GM19035 (cell line): ENCODE measurements at regions not wholly inside any gene's neighbourhood (a gene's known extent, or its start where the extent isn't known, plus 50 kb on each side); places are given as distances from the start of the nearest gene placed in this dataset.

Experiments used
- ATAC-seq: cut with Tn5 transposase; IDR thresholded peaks from one replicate; pipeline ENCODE4 v1.9.1; 2021; ENCODE audit not compliant: unreplicated experiment

DNA sequence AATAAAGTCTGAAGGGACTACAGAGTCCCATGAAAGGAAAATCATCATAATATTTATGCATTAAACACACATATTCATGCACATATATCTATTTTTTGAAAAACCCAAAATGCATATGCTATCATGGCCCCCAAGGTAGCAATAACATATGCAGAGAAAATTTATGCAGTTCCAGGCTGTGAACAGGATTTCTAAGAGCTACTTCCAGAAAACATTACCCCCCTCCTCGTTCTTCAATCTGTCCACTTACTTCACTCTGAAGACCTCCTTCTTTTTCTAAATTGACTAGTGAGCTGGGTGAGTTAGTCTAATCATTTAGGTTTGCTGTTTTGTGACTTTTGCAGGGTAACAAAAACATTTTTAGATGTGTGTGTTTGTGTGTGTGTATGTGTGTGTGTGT lies 376.4 kb upstream of the ZEB2 start:
- ATAC-seq, result no peak

DNA sequence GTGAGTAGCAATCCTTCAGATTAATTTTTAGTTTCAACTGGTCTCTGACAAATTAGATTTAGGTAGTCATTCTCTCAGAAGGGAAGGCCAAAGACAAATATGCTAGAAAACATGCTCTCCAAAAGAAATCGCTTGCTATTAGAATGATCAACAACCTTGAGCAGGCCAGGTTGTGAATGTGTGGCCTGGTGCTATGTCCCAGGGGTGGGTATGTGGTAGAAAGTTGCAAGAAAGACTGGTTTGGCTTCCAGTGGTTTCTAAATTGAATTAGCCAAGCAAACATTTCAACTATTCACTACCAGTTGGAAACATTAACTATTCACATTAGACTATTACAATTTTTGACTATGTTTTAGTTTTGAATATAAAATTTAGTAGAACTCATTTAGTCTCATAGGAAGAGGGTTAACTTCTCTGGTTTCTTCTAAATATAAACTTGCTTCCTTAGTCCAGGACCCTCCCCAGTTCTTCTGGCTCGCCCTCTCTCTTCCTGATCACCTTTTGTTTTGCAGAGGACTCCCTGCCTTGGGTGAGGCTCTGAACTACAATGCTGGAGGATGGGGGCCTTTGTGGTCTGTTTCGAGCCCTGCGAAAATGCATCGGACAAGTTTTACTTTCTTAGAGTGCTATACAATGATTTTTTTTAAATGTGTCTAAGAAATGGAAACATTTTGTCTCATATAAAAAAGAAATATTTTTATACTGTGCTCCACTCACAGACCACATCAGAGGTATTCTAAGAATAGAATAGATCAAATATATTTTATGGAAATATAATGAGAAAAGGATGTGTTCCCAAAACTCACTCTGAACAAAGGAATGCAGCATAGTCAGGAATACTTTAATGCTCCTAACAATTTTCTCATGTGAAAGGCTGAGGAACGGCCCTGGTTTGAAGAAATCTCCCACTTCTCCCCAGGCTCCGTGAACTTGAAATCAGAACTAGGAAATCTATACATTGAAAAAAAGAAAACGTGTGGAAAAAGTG lies 375.0 kb upstream of the ZEB2 start:
- no peak for ATAC-seq

DNA sequence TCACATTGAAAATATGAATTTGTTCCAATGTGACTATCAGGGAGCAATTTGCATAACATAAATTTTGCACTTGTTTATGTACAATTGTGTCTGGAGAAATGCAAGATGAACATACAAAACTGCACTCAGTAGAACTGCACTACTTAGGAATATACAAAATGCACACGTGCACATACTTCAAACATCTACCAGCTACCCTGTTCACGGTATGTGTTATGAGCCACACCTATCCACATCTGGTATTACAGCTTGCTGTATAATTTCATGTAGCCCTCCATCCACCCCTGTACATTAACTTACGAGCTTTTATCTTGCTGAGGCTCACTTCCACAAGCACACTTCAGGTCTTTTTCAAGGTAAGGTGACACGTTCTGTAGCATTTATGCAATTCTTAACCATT lies 373.5 kb upstream of the ZEB2 start:
- ATAC-seq, result no peak

DNA sequence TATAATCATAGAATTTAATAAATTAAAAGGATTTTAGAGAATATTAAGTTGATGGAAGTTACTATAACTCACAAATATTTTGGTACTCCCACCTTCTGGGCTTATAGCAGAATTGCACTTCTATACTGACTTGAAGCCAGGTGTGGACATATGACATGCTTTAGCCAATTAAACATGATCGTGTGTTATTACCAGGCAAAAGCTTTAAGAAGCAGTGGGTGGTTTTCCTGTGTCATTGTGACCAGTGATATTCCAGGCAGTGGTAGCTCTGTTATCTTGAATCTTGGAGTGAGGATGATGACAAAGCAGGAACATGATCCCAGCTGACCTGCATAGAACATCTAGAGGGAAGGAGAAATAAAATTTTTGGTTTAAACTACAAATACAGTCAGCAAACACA lies 370.9 kb upstream of the ZEB2 start:
- ATAC-seq, result no peak

DNA sequence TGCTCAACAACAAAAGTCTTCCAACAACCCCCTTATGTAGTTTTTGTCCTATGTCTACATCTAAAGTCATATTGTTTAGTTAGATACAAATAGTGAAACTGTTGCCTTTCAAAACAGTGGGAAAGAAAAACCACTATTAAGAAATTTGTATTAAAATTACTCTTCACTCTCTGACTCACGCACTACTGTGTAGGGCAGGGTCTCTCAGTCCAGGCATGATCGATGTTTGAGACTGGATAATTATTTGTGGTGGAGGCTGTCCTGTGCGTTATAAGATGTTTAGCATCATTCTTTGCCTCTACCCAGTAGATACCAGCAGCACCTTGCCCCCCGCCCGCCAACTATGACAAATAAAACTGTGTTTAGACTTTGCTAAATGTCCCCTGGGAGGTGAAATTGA lies 369.4 kb upstream of the ZEB2 start:
- ATAC-seq, result no peak

DNA sequence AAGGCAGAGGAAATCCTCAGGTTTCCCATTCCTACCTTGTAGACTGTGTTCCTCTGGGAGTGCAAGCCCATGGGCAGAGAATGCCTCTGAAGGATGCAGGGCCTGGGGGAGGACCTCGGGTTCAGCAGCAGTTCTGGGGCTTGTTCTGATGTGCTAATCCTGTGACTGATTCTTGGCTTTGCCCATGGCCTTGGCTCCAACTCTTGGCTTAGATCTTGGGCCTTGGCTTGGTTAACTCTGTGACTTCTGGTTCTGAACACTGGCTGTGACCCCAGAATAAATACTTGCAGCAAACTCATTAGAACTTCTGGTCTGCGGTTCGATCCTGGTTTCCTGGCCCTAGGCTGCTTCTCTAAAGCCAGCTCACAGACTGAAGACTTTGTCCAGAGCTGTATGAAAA lies 366.9 kb upstream of the ZEB2 start:
- ATAC-seq, result no peak

DNA sequence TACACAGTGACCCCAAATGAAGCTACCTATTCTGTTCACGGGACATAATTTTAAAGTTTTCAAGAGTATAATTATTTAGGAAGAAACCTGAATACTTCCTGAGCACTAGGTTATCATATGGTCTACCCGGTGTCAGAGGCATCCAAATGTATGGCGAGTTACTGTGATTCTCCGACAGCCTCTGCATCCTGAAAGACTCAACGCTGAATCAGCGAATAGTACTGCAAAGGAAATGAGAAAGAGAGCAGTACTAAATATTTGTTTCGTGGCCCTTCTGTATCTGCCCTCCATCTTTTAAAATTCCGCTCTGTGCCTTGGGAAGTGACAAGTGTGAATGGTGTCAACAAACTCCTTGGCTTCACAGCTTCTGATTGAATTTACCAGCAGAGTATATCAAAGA lies 358.0 kb upstream of the ZEB2 start:
- no peak for ATAC-seq

DNA sequence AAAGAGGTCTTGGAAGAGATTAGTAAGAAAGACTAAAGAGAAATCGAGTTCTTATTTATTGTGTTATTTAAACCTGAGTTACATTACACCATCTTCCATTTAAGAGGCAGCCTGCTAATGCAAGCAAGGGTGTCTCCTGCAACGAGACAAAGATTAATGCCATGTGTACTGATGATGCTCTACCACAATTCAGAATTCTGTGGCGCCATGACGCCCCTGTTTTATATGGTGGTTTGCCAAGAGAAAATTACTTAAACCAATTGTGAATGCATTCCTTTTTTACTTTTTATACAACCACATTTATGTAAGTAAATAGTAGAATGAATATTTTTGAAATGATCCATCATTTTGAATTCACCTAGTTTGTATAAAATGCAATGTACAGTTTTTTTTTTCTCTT lies 356.1 kb upstream of the ZEB2 start:
- ATAC-seq, result no peak

DNA sequence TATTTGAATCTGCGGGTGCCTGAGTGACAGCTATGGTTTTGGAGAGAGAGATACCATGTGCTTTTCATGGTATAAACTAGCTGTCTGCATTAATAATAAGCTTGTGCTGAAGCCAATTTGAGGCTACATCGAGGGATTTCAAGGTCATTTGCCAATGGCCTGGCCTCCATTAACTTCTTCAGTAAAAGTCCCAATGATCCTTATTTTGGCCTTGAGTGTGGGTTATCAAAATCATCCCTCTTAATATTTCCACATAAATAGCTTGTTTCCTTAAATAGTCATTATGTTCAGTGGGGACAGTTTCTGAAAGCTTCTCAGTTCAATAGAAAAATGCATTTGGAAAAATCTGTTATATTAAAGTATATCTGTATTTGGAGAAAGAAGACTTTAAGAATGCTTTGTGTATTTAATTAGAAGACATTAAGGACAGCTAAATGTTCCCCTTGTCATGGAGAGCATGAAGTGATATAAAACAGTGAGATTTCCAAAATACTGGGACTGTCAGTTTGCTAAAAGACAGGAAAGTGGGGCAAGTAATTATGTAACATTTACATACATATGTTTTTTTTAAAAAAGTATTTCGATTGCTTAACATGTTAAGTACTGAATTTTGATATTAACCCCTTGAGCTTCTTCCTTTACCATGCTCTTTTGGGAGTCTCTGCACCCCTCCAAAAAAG lies 355.5 kb upstream of the ZEB2 start:
- no peak for ATAC-seq

DNA sequence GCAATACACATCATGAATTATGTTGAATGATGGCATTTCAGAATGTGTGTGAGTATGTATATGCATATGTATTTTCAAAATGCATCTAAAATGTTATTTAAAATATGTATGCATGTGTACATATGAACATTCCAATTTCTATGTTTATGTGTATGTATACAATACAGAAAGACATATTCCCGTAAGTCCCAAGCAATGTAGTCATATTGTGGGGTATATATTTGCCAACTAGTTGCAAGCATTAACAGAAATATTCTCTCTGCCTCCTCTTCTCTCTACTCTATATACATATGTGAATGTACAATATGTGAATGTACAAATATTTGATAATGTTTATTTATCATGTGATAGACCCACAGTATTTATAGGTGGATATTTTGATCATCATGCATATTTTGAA lies 345.8 kb upstream of the ZEB2 start:
- no peak for ATAC-seq

DNA sequence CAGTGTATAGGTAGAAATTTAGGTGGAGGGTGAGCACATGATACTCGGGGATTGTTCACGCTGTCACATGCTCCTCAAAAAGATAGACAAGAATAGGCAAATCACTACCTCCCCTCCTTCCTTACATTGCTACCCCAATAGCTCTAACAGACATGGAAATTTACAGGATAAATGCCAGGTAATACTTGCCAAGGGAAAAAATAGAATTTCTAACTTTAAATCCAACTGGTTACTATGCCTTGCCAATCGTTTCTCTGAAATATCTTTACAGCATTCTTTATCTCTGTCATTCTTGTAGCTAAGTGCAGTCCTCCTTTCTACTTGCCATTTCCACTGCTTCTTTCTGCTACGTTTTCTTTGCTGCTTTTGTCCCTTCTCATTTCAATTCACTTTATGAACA lies 339.8 kb upstream of the ZEB2 start:
- no peak for ATAC-seq

DNA sequence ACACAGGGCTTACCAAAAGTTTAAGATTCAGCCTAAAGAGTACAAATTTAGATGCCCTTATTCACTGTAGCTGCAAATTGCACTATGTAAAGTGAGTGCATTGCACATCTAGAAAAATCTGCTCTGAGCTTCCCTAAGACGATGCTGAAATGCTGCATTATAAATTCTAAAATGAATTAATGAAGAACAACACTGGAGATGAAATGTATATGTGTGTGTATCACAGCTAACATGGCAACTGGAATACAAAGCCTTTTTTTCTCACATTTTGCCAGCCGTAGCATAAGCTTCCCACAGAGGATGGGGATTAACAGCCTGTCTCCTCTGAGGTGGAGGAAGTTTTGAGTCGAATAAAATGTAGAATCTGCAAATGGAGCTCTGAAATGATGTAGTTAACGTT lies 338.3 kb upstream of the ZEB2 start:
- no peak for ATAC-seq

DNA sequence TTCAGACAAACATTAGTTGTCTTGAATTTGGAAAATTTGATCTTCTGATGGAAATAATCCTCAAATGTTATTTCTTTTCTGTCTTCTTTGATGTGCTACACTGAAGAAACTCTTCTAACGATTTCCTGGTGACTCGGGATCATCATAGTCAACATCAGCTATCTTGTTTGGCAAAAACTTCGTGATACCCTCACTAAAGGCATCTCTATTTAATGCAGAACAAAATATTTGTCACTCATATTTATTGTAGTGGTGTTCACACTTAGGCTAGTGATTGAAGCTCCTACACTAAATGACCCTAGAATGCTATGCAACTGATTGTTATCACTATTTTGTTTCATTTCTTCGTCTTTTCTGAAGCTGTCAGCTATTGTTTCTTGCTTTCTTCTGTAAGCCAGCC lies 334.7 kb upstream of the ZEB2 start:
- no peak for ATAC-seq

DNA sequence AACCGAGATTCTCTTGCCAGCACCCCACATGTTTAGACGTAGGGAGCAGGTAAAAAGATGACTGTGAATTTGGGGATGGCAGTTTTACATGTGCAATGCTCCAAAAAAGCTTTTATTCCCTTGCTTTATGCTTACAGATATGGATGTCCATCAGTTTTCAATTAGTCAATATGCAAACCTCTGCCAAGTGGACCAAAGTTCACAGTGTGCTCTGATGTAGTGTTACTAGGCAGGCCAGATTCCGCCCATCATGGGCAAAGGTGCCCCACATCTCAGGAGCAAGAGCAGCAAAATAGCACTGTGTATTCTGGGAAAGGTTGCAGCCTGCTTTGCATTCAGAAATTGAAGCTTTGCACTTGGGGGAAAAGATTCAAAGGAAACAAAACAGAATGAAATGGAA lies 329.7 kb upstream of the ZEB2 start:
- no peak for ATAC-seq

DNA sequence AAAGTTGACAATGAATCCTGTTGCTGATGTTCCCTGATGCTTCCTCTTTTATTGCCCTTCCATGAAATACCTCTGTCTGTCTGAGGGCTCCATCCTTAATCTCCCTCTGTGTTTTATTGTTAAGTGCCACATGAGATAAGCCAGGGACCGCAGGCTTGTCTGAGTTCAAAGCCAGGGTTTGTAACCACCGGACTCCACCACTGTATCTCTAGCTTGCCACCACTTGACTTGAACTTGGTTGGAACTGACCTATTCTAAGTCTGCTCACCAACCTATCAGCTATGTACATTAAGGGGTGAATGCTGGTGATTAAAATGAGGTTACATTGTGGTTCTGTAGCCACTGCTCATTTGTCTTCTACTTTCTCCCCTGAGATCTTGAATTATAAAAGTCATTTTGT lies 328.5 kb upstream of the ZEB2 start:
- no peak for ATAC-seq

DNA sequence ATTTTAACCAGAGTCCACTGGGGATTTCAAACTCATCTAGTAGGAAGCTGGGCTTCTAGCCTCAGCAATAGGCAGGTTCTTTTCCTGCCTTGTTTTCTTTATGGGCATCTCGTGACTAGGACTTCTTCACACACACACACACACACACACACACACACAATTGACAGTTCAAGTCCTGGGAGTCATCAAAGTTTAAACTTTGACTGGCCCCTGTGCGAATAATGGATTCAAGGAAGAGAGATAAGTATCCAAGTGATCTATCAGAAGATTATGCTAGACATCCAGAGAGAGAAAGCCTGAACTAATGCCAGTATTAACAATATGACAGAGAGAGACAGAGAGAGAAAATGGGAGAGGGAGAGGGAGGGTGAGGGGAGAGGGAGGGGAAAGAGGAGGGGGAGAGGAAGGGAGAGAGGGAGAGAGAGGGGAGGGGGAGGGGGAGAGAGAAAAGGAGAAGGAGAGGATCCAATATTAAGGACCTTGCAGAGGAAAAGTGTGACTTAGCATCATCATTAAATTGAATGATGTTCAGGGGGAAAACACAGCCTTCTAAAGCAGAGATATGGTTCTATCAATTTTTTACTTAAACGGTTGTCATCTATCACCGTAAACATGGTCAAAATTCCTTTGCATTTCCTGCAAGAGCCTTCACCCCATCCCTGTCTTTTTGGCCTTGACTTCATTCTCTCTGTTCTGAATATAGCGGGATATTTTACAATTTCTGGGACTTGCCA lies 327.6 kb upstream of the ZEB2 start:
- no peak for ATAC-seq

DNA sequence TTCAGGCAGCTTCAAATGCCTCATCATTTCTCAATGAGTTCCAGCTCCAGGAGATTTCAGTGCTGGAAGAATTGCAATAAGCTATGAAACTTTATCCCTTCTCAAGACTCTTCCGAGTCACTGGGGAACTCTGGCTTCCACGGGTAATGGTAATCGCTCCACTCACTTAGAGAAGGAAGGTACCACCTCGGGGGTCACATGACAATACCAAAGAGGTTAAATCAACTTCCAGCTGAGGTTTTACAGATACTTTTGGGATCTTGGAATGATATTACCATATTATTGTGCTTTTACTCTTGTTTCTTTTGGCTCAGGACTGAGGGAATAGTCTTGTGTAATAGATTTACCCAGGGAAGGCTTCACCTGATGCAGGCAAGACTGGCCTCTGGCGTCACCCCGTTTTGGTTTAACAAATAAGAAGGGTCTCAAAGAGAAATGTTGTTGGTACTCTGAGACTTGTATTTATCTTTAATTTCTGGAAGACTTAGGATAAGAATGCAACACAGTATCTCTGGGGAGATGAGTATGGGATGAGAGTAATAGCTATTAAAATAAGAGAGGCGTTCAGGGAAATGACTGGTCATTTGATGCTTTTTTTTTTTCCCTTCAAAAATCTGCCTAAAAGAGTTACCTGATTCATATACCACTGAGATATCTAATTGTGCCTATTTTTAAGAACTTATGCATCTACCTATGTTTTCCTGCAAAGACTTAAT lies 316.9 kb upstream of the ZEB2 start:
- ATAC-seq, result no peak

DNA sequence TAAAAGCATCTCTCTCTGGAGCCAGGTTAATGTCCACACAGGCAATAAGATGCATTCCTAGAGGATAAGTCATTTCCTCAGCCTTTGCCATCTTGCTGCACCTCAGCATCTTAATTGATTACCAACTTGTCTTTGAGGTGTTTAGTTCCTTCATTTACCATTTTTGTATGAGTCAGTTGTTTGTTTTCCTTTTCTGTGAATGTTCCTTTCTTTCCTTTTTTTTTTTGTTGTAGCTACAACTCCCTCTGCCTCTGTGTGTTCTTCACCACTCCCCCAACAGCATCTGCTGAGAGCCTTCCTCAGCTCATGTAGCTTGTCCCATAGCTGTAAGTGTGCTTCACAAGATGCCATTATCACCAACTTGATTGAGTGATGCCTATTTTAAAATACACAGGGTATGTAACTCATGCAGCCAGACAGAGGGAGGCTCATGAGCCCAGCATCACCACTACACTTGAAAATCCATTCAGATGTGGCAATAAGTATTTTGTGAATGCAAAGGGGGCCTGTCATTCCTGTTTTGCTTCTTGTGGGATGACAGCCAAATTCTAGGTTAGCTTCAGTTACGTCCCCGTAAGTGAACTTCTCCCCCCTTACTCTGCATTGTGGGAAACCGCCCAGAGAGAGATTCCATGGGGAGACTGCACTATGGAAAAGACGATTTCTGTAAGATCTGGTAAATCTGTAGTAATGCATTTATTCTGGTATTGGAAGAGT lies 315.9 kb upstream of the ZEB2 start:
- ATAC-seq, result no peak

DNA sequence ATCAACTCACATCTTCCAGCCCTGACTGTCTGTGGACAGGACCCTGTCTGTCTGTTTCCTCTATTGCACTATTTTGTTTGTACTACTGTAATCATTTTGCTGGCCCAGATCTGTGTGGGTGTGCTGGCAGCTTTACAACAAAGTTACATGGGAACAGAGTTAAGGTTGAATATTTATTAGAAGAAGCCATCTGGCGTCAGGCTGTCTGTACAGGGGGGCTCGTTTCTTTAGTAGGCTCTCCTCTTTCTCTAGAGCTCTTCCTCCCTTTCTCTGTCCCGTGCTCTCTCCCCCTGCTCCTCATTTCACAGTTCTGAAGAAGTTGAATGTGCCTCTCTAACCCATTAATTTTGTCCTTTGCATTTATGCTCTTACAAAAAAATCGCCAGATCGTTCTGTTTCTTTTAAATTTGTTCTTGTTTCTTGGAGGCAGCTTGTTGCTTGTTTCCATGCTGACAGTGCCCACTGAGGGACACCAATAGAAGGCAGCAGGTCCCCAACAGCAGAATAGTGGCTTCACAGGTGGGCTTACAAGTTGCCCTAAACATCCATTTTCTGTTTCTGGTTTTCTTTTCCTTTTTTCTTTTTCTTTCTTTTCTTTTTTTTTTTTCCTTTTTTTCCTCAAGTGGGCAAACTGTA lies 315.2 kb upstream of the ZEB2 start:
- ATAC-seq, result no peak

DNA sequence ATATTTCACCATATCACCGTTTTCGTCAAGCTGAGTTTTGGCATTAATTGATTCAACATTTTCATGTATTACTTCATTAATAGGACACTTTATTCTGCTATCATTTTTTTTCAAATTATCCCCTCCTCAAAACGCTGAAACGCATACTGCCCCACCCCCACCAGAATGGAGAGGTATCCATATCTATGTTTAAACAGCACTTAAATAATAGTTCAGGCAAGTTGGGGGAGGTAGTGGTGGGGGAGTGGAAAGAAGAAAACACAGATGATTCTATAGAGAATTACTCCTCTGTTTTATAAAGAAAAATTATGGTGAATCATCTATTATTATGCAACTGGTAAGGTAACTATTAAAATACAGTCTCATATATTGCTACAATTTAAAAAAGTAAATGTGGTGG lies 314.4 kb upstream of the ZEB2 start:
- ATAC-seq, result no peak
